H9 (cell line): ENCODE measurements at regions not wholly inside any gene's neighbourhood (a gene's known extent, or its start where the extent isn't known, plus 50 kb on each side); places are given as distances from the start of the nearest gene placed in this dataset.

Experiments used
- DNase-seq: peaks from one replicate; pipeline ENCODE4 v3.0.0-alpha.2; 2017
- H2AFZ ChIP-seq: one replicate; pipeline ENCODE4 v1.6.1; 2013; ENCODE audit warnings: mild to moderate bottlenecking, low read length, control low read depth, moderate library complexity
- H2AK5ac ChIP-seq: 2 replicates; pipeline ENCODE4 v1.6.1; 2013; ENCODE audit warnings: low read length, control low read depth, mixed read lengths; ENCODE audit not compliant: insufficient read length
- H2BK120ac ChIP-seq: one replicate; pipeline ENCODE4 v1.6.1; 2013; ENCODE audit warnings: low read depth, mild to moderate bottlenecking, low read length, control low read depth, inconsistent platforms; ENCODE audit not compliant: poor library complexity, severe bottlenecking
- H2BK12ac ChIP-seq: 2 replicates; pipeline ENCODE4 v1.6.1; 2013; ENCODE audit warnings: low read length, control low read depth, mixed read lengths, low read depth; ENCODE audit not compliant: insufficient read length
- H2BK15ac ChIP-seq: 2 replicates; pipeline ENCODE4 v1.6.1; 2013; ENCODE audit warnings: low read depth, low read length, control low read depth
- H2BK20ac ChIP-seq: one replicate; pipeline ENCODE4 v1.6.1; 2013; ENCODE audit warnings: low read depth, mild to moderate bottlenecking, low read length, control low read depth, inconsistent platforms; ENCODE audit not compliant: poor library complexity, severe bottlenecking
- H2BK5ac ChIP-seq: 2 replicates; pipeline ENCODE4 v1.6.1; 2013; ENCODE audit warnings: low read length, control low read depth, mixed read lengths; ENCODE audit not compliant: insufficient read length
- H3K14ac ChIP-seq: 2 replicates; pipeline ENCODE4 v1.6.1; 2013; ENCODE audit warnings: low read length, control low read depth; ENCODE audit not compliant: insufficient read depth
- H3K18ac ChIP-seq: 2 replicates; pipeline ENCODE4 v1.6.1; 2013; ENCODE audit warnings: low read depth, mild to moderate bottlenecking, mixed read lengths, low read length, control low read depth; ENCODE audit not compliant: insufficient read length
- H3K23ac ChIP-seq: 2 replicates; pipeline ENCODE4 v1.6.1; 2013; ENCODE audit warnings: low read length, control low read depth, mixed read lengths, low read depth; ENCODE audit not compliant: insufficient read length
- H3K23me2 ChIP-seq: 2 replicates; pipeline ENCODE4 v1.6.1; 2013; ENCODE audit warnings: low read depth, mild to moderate bottlenecking, mixed read lengths, low read length, control low read depth; ENCODE audit not compliant: insufficient read length, poor library complexity, severe bottlenecking
- H3K27ac ChIP-seq: 2 replicates; pipeline ENCODE4 v1.5.1; 2013; ENCODE audit warnings: low read length, control low read depth, mixed read lengths, low read depth; ENCODE audit not compliant: insufficient read length
- H3K27me3 ChIP-seq: 2 replicates; pipeline ENCODE4 v1.6.1; 2013; ENCODE audit warnings: low read length, control low read depth, inconsistent platforms; ENCODE audit not compliant: insufficient read depth
- H3K4ac ChIP-seq: 2 replicates; pipeline ENCODE4 v1.6.1; 2013; ENCODE audit warnings: low read depth, mild to moderate bottlenecking, control low read depth, inconsistent platforms, low read length, moderate library complexity
- H3K4me1 ChIP-seq: 2 replicates; pipeline ENCODE4 v1.6.1; 2013; ENCODE audit warnings: low read length, control low read depth, inconsistent platforms; ENCODE audit not compliant: insufficient read depth
- H3K4me2 ChIP-seq: 2 replicates; pipeline ENCODE4 v1.6.1; 2013; ENCODE audit warnings: low read length, control low read depth, mixed read lengths; ENCODE audit not compliant: insufficient read length, insufficient read depth
- H3K56ac ChIP-seq: 2 replicates; pipeline ENCODE4 v1.6.1; 2013; ENCODE audit warnings: low read depth, mild to moderate bottlenecking, mixed read lengths, low read length, control low read depth; ENCODE audit not compliant: insufficient read length
- H3K79me1 ChIP-seq: 2 replicates; pipeline ENCODE4 v1.6.1; 2013; ENCODE audit warnings: low read depth, mild to moderate bottlenecking, moderate library complexity, low read length, control low read depth, inconsistent platforms; ENCODE audit not compliant: insufficient read depth, poor library complexity, severe bottlenecking
- H3K79me2 ChIP-seq: 2 replicates; pipeline ENCODE4 v1.6.1; 2013; ENCODE audit warnings: low read length, control low read depth, inconsistent platforms; ENCODE audit not compliant: insufficient read depth
- H3K9ac ChIP-seq: 2 replicates; pipeline ENCODE4 v1.6.1; 2013; ENCODE audit warnings: low read length, control low read depth, mixed read lengths; ENCODE audit not compliant: insufficient read length; ENCODE audit errors: extremely low read depth
- H3K9me3 ChIP-seq: one replicate; pipeline ENCODE4 v1.6.1; 2013; ENCODE audit warnings: low read depth, low read length, inconsistent platforms; ENCODE audit not compliant: control insufficient read depth
- H3T11ph ChIP-seq: one replicate; pipeline ENCODE4 v1.6.1; 2013; ENCODE audit warnings: mild to moderate bottlenecking, low read length, control low read depth, inconsistent platforms
- H4K20me1 ChIP-seq: one replicate; pipeline ENCODE4 v1.6.1; 2013; ENCODE audit not compliant: control insufficient read depth, insufficient read length, insufficient read depth
- H4K5ac ChIP-seq: 2 replicates; pipeline ENCODE4 v1.6.1; 2013; ENCODE audit warnings: low read depth, mild to moderate bottlenecking, mixed read lengths, low read length, control low read depth; ENCODE audit not compliant: insufficient read length
- H4K8ac ChIP-seq: replicated peaks from 2 replicates; pipeline ENCODE4 v1.6.1; 2013; ENCODE audit warnings: low read length, control low read depth, mixed read lengths, low read depth; ENCODE audit not compliant: insufficient read length
- H4K91ac ChIP-seq: 2 replicates; pipeline ENCODE4 v1.6.1; 2013; ENCODE audit warnings: low read depth, mild to moderate bottlenecking, moderate library complexity, mixed read lengths, low read length, control low read depth; ENCODE audit not compliant: insufficient read length
- H3K27ac Mint-ChIP-seq, 3 experiments: 2 replicates in 2 of 3; 3 replicates in 1 of 3; pipeline ENCODE4 v1.8.0; 2020 to 2021; ENCODE audit warnings: mixed read lengths in 3 of 3, mild to moderate bottlenecking in 1 of 3, moderate library complexity in 1 of 3
- H3K27me3 Mint-ChIP-seq: 2 replicates; pipeline ENCODE4 v1.8.0; 2021; ENCODE audit warnings: low read depth, mild to moderate bottlenecking, moderate library complexity, mixed read lengths
- H3K36me3 Mint-ChIP-seq, 3 experiments: 2 replicates in 2 of 3; 3 replicates in 1 of 3; pipeline ENCODE4 v1.8.0; 2020 to 2021; ENCODE audit warnings: low read depth in 3 of 3, mixed read lengths in 3 of 3; ENCODE audit not compliant: insufficient read depth in 1 of 3
- H3K4me1 Mint-ChIP-seq, 2 experiments: 2 replicates each; pipeline ENCODE4 v1.8.0; 2020; ENCODE audit warnings: mixed read lengths in 2 of 2
- H3K4me3 Mint-ChIP-seq, 2 experiments: 2 replicates in 1 of 2; 3 replicates in 1 of 2; pipeline ENCODE4 v1.8.0; 2020 to 2021; ENCODE audit warnings: mild to moderate bottlenecking in 2 of 2, mixed read lengths in 2 of 2, moderate library complexity in 1 of 2
- H3K9me3 Mint-ChIP-seq, 2 experiments: 2 replicates in 1 of 2; 3 replicates in 1 of 2; pipeline ENCODE4 v1.8.0; 2020; ENCODE audit warnings: mild to moderate bottlenecking in 2 of 2, mixed read lengths in 2 of 2, moderate library complexity in 1 of 2
- CTCF ChIP-seq: fragments of 200-600 bp; sonication (generic); conservative IDR thresholded peaks from 3 replicates; pipeline ENCODE4 v1.8.0; 2021; ENCODE audit warnings: antibody characterized with exemption, mild to moderate bottlenecking
- WGBS: extraction: QIAGEN DNeasy Blood & Tissue Kit; methylation state at CpG from one replicate; pipeline ENCODE4 v1.1.7; 2013; ENCODE audit warnings: missing lambda C conversion rate, low lambda C conversion rate, mixed read lengths; ENCODE audit not compliant: insufficient read length; ENCODE audit errors: extremely low coverage; 5-methylcytosine and 5-hydroxymethylcytosine counted together

GRCh38 chr4:17276776-17277175, 235.1 kb downstream of the QDPR start:
- no peaks in the 10 kb centered on the region for H3K9me3 ChIP-seq
- no peak overlapping the region for H4K5ac ChIP-seq
- H3K23ac ChIP-seq, result no peak overlapping the region
- DNase-seq, result no peak
- H3K4me2 ChIP-seq, result no peak overlapping the region
- H3K4me1 Mint-ChIP-seq, result peaks cover 4 to 6% of the 10 kb centered on the region in 2 experiments; a peak in 3 of 4 replicates
- H4K8ac ChIP-seq, result no peak overlapping the region
- H3K18ac ChIP-seq, result no peak overlapping the region
- H3K9ac ChIP-seq, result no peak overlapping the region
- no peaks in the 10 kb centered on the region for H3K79me2 ChIP-seq
- H3K4ac ChIP-seq, result no peak overlapping the region
- peaks cover 2% of the 10 kb centered on the region; the same call in 1 of the 2 replicates for H3K27me3 Mint-ChIP-seq
- no peak overlapping the region for H2BK120ac ChIP-seq
- no peaks in the 10 kb centered on the region for H3K79me1 ChIP-seq
- H3K4me3 Mint-ChIP-seq, result no peak overlapping the region
- H2AK5ac ChIP-seq, result no peak overlapping the region
- H3K36me3 Mint-ChIP-seq, result no peaks in the 10 kb centered on the region
- H3K14ac ChIP-seq, result no peak overlapping the region
- no peak overlapping the region for H3T11ph ChIP-seq
- H3K23me2 ChIP-seq, result no peaks in the 10 kb centered on the region
- H3K27ac ChIP-seq, result no peak overlapping the region
- no peak overlapping the region for H4K91ac ChIP-seq
- H2AFZ ChIP-seq, result no peak overlapping the region
- WGBS, result no CpG with 5 or more reads among the region's 6 CpGs
- H4K20me1 ChIP-seq, result no peaks in the 10 kb centered on the region
- no peaks in the 10 kb centered on the region for H3K27me3 ChIP-seq
- no peak overlapping the region for H2BK20ac ChIP-seq
- no peak overlapping the region for H2BK15ac ChIP-seq
- no peaks in the 10 kb centered on the region for H3K9me3 Mint-ChIP-seq
- H3K4me1 ChIP-seq, result no peaks in the 10 kb centered on the region
- H2BK5ac ChIP-seq, result no peak overlapping the region
- no peak overlapping the region for H2BK12ac ChIP-seq
- no peak for TF ChIP-seq CTCF
- no peak overlapping the region for H3K27ac Mint-ChIP-seq
- H3K56ac ChIP-seq, result no peak overlapping the region
